T-helper 1 cell treated with Interleukin-12 subunit alpha and Interleukin-12 subunit beta and Interleukin-4 antibody, amounts not matched to agents 30 ng/mL and 1 ng/mL, for 36 hours (primary cell): ENCODE measurements at regions not wholly inside any gene's neighbourhood (a gene's known extent, or its start where the extent isn't known, plus 50 kb on each side); places are given as distances from the start of the nearest gene placed in this dataset.

ENCODE experiments used
- intact Hi-C: fragments of 100-400 bp; cut with micrococcal nuclease; formaldehyde crosslinking; loops from one replicate; pipeline ENCODE4 v1.15.1; 2024

- intact Hi-C loops = no loop called here
These were observed 406.6 kb downstream of the HTR7 start for GRCh38 chr10:90451283-90451682.

DNA sequence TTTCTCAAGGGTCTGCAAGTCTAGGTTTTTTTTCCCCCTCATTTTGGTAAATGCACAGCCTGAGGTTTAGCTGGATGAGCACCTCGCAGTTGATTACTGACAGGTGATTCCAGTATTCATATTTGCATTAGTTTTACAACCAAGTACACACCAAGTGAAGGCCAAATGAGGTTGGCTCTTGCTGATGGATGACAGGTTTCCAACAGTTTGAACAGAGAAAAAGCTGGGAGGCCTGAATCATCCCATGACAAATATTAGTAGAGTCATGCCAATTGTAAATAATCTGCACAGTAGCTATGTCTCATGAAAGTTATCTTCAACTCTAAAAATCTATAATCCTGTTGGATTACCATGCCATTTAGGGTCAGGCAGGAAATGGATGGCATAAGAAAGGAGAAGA lies 399.8 kb downstream of the HTR7 start:
- intact Hi-C loops = no loop called here

DNA sequence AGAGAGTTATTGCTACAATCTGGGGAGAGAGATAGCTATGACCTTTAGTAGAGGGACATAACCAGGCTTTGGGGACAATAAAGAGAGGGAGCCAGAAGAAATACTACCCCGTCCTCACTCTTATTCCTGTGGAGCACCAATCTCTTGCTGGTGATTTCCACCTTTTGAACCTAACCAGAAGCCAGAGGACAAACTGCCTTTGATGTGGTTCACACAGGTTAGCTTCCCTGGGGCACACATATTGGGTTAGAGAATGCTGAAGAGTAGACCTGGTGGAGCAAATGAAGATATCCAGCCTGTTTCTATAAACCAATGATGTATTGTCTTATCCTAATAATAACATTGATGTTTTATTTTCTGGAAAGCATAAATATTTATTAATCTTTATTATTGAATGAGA lies 399.3 kb downstream of the HTR7 start:
- intact Hi-C loops = no loop called here

- intact Hi-C loops = no loop called here
These were observed 396.2 kb downstream of the HTR7 start for GRCh38 chr10:90461437-90462155.

- intact Hi-C loops = no loop called here
These were observed 394.9 kb downstream of the HTR7 start for GRCh38 chr10:90462749-90463470.

GRCh38 chr10:90464329-90464728 lies 393.5 kb downstream of the HTR7 start:
- intact Hi-C loops = no loop called here

- intact Hi-C loops = no loop called here
These were observed 386.9 kb downstream of the HTR7 start for GRCh38 chr10:90470966-90471365.

- intact Hi-C loops = no loop called here
These were observed 377.4 kb downstream of the HTR7 start for GRCh38 chr10:90480466-90480865.

- intact Hi-C loops = no loop called here
These were observed 376.4 kb downstream of the HTR7 start for GRCh38 chr10:90481326-90481923.

DNA sequence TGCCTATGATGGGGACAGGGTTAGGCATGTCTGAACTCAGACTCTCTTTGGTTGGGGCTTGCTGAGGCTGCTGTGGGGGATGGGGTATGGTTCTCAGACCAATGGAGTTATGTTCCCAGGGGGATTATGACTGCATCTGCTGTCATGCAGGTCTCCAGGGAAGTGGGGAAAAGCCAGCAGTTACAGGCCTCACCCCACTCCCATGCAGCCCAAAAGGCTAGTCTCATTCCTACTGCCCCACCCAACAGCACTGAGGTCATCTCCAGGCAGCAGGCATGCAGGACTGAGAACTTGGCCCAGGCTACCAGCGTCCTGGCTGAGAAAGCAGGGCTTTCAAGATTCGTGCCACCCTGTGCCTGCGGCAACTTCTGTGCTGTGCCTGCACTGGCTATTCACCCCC lies 373.3 kb downstream of the HTR7 start:
- intact Hi-C loops = no loop called here

DNA sequence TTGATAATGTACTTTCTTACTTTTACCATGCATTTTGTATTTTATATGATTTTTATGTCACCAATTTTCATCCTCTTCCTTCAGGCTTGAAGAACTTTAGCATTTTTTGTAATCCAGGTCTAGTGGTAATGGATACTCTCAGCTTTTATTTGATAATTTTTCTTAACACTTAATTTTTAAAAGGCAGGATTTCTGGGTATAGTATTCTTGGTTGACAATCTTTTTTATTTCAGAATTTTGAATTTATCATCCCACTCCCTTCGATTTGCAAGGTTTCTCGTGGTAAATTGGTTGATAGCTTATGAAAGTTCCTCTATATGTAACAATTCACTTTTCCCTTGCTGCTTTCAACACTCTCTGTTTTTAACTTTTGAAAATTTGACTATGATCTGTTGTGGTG lies 363.7 kb downstream of the HTR7 start:
- intact Hi-C loops = no loop called here

- intact Hi-C loops = no loop called here
These were observed 353.7 kb downstream of the HTR7 start for GRCh38 chr10:90504172-90504571.

GRCh38 chr10:90526721-90527120 lies 331.1 kb downstream of the HTR7 start:
- intact Hi-C loops = no loop called here

DNA sequence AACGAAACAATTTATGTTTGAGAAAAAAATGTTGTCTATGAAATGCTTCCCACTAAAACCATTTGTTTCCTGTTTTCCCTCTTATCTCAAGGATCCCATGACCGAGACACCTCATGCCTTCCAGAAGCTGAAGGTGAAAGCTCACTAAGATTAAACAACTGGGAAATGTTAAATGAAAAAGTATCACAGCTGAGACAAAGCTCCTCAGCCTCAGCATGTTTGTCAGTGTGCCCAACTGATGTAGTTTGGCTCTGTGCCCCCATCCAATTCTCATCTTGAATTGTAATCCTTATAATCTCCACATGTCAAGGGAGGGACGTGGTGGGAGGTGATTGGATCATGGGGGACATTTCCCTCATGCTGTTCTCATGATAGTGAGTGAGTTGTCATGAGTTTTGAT lies 327.3 kb downstream of the HTR7 start:
- intact Hi-C loops = no loop called here

DNA sequence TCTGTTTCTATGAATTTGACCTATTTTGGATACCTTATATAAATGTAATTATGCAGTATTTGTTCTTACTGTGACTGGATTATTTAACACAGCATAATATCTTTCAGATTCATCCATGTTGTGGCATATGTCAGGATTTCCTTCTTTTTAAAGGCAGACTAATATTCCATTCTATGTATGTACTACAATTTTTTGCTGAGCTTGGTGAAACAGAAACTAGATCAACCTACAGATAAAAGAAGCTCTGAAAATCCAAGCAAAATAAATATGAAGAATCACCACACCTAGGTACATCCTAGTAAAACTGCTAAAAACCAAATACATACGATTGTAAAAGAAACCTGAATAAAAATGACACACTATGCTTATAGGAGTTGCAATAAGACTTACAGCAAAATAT lies 300.5 kb downstream of the HTR7 start:
- intact Hi-C loops = no loop called here

GRCh38 chr10:90560331-90560730 lies 297.5 kb downstream of the HTR7 start:
- intact Hi-C loops = no loop called here

- intact Hi-C loops = no loop called here
These were observed 296.2 kb downstream of the HTR7 start for GRCh38 chr10:90561666-90562065.

DNA sequence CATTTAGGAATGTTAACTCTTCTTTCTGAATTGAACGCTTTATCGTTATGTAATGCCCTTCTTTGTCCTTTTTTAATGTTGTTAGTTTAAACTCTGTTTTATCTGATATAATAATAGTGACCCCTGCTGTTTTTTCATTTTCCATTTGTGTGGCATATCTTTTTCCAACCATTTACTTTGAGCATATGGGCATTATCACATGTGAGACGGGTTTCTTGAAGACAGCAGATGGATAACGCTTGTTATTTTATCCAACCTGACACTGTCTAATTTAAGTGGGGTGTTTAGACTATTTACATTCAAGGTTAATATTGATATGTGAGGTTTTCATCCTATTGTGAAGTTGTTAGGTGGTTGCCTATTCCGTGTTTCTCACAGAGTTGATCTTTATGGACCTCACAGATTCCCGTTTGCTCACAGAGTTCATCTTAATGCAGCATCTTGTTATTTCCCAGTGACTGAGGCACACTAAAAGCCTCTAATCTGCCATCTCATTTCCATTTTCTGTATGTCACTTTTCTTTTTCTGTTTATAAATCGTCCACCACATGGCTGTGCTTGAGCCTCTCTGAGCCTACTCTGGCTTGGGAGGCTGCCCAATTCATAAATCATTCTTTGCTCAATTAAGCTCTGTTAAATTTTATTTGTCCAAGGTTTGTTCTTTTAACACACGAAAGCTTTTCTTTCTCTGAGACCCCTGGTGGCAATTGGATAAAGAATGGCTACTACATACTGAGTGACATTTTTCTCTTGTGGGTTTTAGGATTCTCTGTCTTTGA lies 286.2 kb downstream of the HTR7 start:
- intact Hi-C loops = no loop called here

DNA sequence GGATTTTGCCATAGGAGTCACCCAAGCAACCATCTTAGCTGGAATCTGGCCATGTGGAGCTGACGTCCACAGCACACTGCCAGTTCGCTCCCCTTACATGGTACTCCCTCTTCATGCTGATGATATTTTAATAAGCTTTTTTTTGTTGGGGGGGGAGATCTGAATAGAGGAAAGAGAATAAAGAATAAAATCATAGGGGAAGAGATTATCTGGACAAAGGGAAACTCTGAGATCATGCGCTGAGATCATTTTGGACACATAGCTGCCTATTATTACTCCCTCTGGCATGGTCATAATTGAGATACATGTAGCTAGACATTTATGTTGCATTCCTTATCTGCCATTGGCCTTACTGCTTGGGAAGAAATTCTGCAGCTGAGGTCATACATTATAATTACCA lies 282.7 kb downstream of the HTR7 start:
- intact Hi-C loops = no loop called here

DNA sequence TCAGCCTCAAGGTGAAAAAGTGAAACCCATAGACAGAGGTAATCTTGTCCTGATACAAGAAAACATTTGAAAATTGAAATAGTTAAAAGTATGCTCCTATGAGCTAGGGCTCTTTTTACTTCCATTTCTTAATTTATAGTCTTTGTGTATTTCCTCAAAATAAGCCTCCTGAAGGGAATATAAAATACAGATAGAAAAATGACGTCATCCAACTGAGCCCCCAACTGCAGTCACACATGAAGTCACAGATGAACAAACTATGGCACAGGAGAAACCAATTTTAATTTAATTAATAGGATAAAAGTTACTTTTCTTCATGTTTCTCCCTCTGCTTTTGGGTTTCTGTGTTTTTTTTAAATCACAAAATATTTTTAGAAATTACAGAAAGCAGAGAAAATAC lies 280.3 kb downstream of the HTR7 start:
- intact Hi-C loops = no loop called here

DNA sequence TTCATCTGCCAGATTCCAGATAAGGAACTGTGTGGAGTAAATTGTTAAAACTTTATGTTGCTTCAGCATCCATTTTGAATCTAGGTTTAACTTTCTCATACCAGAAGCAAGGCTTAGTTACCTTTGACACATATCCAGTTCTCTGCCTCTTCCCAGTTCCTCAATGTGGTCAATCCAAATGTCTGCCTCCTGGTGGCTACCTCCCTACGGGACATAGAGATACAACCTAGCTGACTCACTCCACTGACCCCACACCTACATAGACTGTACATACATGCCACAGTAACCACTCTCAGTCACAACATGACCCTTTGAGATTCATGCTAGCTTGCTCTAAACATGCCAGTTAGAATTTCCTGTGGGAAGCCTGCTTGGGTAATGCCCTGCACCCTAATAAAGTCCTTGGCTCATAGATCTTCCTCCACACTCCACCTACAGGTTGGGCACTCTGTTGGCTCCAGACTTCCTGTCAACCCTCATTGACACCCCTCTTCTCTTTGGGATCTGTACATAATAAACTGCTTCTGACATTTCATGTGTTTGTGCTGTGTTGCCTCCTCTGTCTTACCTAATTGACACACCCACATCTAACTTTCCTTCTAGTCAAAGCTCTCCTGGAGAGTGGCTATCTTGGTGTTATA lies 278.1 kb downstream of the HTR7 start:
- intact Hi-C loops = no loop called here
